GM12891 (cell line): ENCODE measurements at regions not wholly inside any gene's neighbourhood (a gene's known extent, or its start where the extent isn't known, plus 50 kb on each side); places are given as distances from the start of the nearest gene placed in this dataset.

Source experiments
- DNase-seq: peaks from one replicate; pipeline ENCODE4 v3.0.0; 2011; ENCODE audit warnings: low spot score; ENCODE audit not compliant: insufficient read length
- FAIRE-seq: peaks from 2 replicates; lab custom pipeline; 2011; peaks lifted over from hg19 to GRCh38; lab: Jason Lieb, UNC
- PAX5 ChIP-seq: IDR thresholded peaks from 2 replicates; pipeline ENCODE4 v1.6.1; 2011; ENCODE audit warnings: low read length, moderate library complexity, mild to moderate bottlenecking; ENCODE audit not compliant: insufficient read depth, severe bottlenecking
- POLR2A ChIP-seq: IDR thresholded peaks from 2 replicates; pipeline ENCODE4 v1.6.1; 2011; ENCODE audit warnings: low read depth, low read length, control low read depth
- POLR2AphosphoS5 ChIP-seq: IDR thresholded peaks from 2 replicates; pipeline ENCODE4 v1.6.1; 2011; ENCODE audit warnings: low read depth, low read length, control low read depth
- POU2F2 ChIP-seq: IDR thresholded peaks from 2 replicates; pipeline ENCODE4 v1.6.1; 2011; ENCODE audit warnings: low read depth, mild to moderate bottlenecking, control low read depth, low read length, moderate library complexity
- SPI1 ChIP-seq: IDR thresholded peaks from 2 replicates; pipeline ENCODE4 v1.6.1; 2011; ENCODE audit warnings: low read depth, low read length, control low read depth
- TAF1 ChIP-seq: IDR thresholded peaks from 2 replicates; pipeline ENCODE4 v1.6.1; 2011; ENCODE audit warnings: low read depth, low read length, control low read depth

- DNase-seq (no peak), FAIRE-seq (no peak)
- TF ChIP-seq SPI1: no peak
- no peak for TF ChIP-seq POLR2AphosphoS5
- TF ChIP-seq POU2F2: no peak
- TF ChIP-seq TAF1: no peak
- TF ChIP-seq PAX5: no peak
- TF ChIP-seq POLR2A: no peak
Measured at GRCh38 chr2:194252127-194252526, 1404.9 kb upstream of the SLC39A10 start.

- no peak for TF ChIP-seq TAF1
- no peak for TF ChIP-seq SPI1
- no peak for TF ChIP-seq POLR2A
- TF ChIP-seq PAX5: no peak
- no peak for TF ChIP-seq POLR2AphosphoS5
- TF ChIP-seq POU2F2: no peak
- FAIRE-seq (no peak), DNase-seq (no peak)
Measured at GRCh38 chr2:194232600-194232999, 1424.4 kb upstream of the SLC39A10 start.

GRCh38 chr2:194223218-194223617, 1433.8 kb upstream of the SLC39A10 start:
- FAIRE-seq (no peak), DNase-seq (no peak)
- TF ChIP-seq POLR2AphosphoS5: no peak
- TF ChIP-seq TAF1: no peak
- no peak for TF ChIP-seq SPI1
- no peak for TF ChIP-seq POU2F2
- no peak for TF ChIP-seq POLR2A
- TF ChIP-seq PAX5: no peak

GRCh38 chr2:194214192-194214591, 1442.8 kb upstream of the SLC39A10 start:
- TF ChIP-seq POU2F2 (no peak), TAF1 (no peak), POLR2AphosphoS5 (no peak), POLR2A (no peak), SPI1 (no peak), PAX5 (no peak)
- no peak for DNase-seq
- no peak for FAIRE-seq

GRCh38 chr2:194205568-194206227, 1451.3 kb upstream of the SLC39A10 start:
- DNase-seq (no peak), FAIRE-seq (no peak)
- TF ChIP-seq TAF1: no peak
- no peak for TF ChIP-seq SPI1

GRCh38 chr2:194203898-194204297, 1453.1 kb upstream of the SLC39A10 start:
- FAIRE-seq (no peak), DNase-seq (no peak)
- TF ChIP-seq SPI1 (no peak), POLR2A (no peak), PAX5 (no peak)

GRCh38 chr2:194182888-194183287, 1474.1 kb upstream of the SLC39A10 start:
- TF ChIP-seq TAF1: no peak
- TF ChIP-seq PAX5: no peak
- TF ChIP-seq POLR2A: no peak
- TF ChIP-seq SPI1: no peak
- TF ChIP-seq POLR2AphosphoS5: no peak
- TF ChIP-seq POU2F2: no peak
- DNase-seq: no peak
- no peak for FAIRE-seq

- no peak for DNase-seq
- FAIRE-seq: no peak
- TF ChIP-seq TAF1 (no peak), POU2F2 (no peak), POLR2AphosphoS5 (no peak)
Measured at GRCh38 chr2:194176134-194176533, 1480.9 kb upstream of the SLC39A10 start.

- TF ChIP-seq SPI1 (no peak), TAF1 (no peak), POLR2AphosphoS5 (no peak), POLR2A (no peak), PAX5 (no peak), POU2F2 (no peak)
- FAIRE-seq (no peak), DNase-seq (no peak)
Measured at GRCh38 chr2:194166818-194167217, 1490.2 kb upstream of the SLC39A10 start.

GRCh38 chr2:194155431-194155830, 1501.6 kb upstream of the SLC39A10 start:
- no peak for DNase-seq
- no peak for FAIRE-seq
- TF ChIP-seq SPI1 (no peak), POLR2A (no peak), TAF1 (no peak)

- DNase-seq (no peak), FAIRE-seq (no peak)
- no peak for TF ChIP-seq SPI1
Measured at GRCh38 chr2:194151231-194151630, 1505.8 kb upstream of the SLC39A10 start.
